Smooth muscle cell (in vitro differentiated cells): ENCODE measurements at regions not wholly inside any gene's neighbourhood (a gene's known extent, or its start where the extent isn't known, plus 50 kb on each side); places are given as distances from the start of the nearest gene placed in this dataset.

Experiments
- DNase-seq: peaks from one replicate; lab custom pipeline; 2025; ENCODE audit not compliant: unreplicated experiment; lab: John Stamatoyannopoulos, UW
- H2AFZ ChIP-seq: fragments of 200-600 bp; sonication (generic); 2 replicates; pipeline ENCODE4 v1.6.0; 2016; ENCODE audit warnings: antibody characterized with exemption, low read depth, mild to moderate bottlenecking
- H3F3A ChIP-seq: fragments of 200-600 bp; sonication (generic); 2 replicates; pipeline ENCODE4 v1.6.0; 2017; ENCODE audit warnings: antibody characterized with exemption, low read depth
- H3K27ac ChIP-seq: fragments of 200-600 bp; sonication (generic); 2 replicates; pipeline ENCODE4 v1.5.1; 2016; ENCODE audit warnings: low read depth, mild to moderate bottlenecking
- H3K27me3 ChIP-seq: fragments of 200-600 bp; sonication (generic); 2 replicates; pipeline ENCODE4 v1.6.1; 2016; ENCODE audit warnings: low read depth, mild to moderate bottlenecking
- H3K36me3 ChIP-seq: fragments of 200-600 bp; sonication (generic); 2 replicates; pipeline ENCODE4 v1.5.1; 2016; ENCODE audit warnings: low read depth
- H3K4me1 ChIP-seq: fragments of 200-600 bp; sonication (generic); 2 replicates; pipeline ENCODE4 v1.5.1; 2016; ENCODE audit warnings: low read depth
- H3K4me2 ChIP-seq: fragments of 200-600 bp; sonication (generic); 2 replicates; pipeline ENCODE4 v1.6.0; 2016; ENCODE audit warnings: mild to moderate bottlenecking
- H3K4me3 ChIP-seq: fragments of 200-600 bp; sonication (generic); 2 replicates; pipeline ENCODE4 v1.5.1; 2016; ENCODE audit warnings: mild to moderate bottlenecking
- H3K79me2 ChIP-seq: fragments of 200-600 bp; sonication (generic); 2 replicates; pipeline ENCODE4 v1.6.0; 2016; ENCODE audit warnings: low read depth, mild to moderate bottlenecking
- H3K9ac ChIP-seq: fragments of 200-600 bp; sonication (generic); 2 replicates; pipeline ENCODE4 v1.6.0; 2016; ENCODE audit warnings: low read depth
- H3K9me3 ChIP-seq: fragments of 200-600 bp; sonication (generic); replicated peaks from 2 replicates; pipeline ENCODE4 v1.5.1; 2016; ENCODE audit warnings: low read depth
- H4K20me1 ChIP-seq: fragments of 200-600 bp; sonication (generic); 2 replicates; pipeline ENCODE4 v1.6.0; 2016; ENCODE audit warnings: low read depth
- WGBS: methylation state at CpG from one replicate; pipeline ENCODE4 v1.1.7; 2016; ENCODE audit warnings: low lambda C conversion rate; 5-methylcytosine and 5-hydroxymethylcytosine counted together
- TF ChIP-seq, protein P1 (sequence below): fragments of 200-600 bp; sonication (generic); IDR thresholded peaks from 2 replicates; pipeline ENCODE4 v1.5.1; 2017; ENCODE audit warnings: borderline replicate concordance, mild to moderate bottlenecking, antibody characterized with exemption; ENCODE audit not compliant: insufficient read depth, poor library complexity, severe bottlenecking

DNA sequence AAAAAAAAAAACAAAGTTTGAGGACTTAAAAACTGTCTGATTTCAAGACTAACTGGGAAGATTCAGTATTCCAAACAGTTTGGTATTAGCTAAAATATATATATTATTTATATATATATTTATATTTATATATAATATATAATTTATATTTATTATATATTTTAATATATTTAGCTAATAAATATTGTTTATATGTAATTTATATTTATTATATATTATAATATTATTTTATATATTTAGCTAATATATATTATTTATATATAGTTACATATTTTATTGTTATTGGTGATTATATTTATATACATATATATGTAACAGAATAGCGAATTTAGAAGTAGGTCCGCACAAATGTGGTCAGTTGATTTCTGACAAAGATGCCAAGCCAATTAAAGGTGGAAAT is 480.2 kb upstream of the C1orf87 start:
- no peak for DNase-seq
- H3K27ac ChIP-seq, result no peak overlapping the region
- 89% methylated on average over 2 of the region's 2 CpGs for WGBS
- H3K4me1 ChIP-seq, result no peaks in the 10 kb centered on the region
- H3K4me2 ChIP-seq, result no peak overlapping the region
- H3K9me3 ChIP-seq, result no peaks in the 10 kb centered on the region
- no peak overlapping the region for H3K9ac ChIP-seq
- no peaks in the 10 kb centered on the region for H3K79me2 ChIP-seq
- H2AFZ ChIP-seq, result no peak overlapping the region
- no peaks in the 10 kb centered on the region for H3K36me3 ChIP-seq
- no peaks in the 10 kb centered on the region for H3F3A ChIP-seq
- H3K27me3 ChIP-seq, result no peaks in the 10 kb centered on the region
- no peak overlapping the region for H3K4me3 ChIP-seq
- no peaks in the 10 kb centered on the region for H4K20me1 ChIP-seq
- TF ChIP-seq, protein P1, sequence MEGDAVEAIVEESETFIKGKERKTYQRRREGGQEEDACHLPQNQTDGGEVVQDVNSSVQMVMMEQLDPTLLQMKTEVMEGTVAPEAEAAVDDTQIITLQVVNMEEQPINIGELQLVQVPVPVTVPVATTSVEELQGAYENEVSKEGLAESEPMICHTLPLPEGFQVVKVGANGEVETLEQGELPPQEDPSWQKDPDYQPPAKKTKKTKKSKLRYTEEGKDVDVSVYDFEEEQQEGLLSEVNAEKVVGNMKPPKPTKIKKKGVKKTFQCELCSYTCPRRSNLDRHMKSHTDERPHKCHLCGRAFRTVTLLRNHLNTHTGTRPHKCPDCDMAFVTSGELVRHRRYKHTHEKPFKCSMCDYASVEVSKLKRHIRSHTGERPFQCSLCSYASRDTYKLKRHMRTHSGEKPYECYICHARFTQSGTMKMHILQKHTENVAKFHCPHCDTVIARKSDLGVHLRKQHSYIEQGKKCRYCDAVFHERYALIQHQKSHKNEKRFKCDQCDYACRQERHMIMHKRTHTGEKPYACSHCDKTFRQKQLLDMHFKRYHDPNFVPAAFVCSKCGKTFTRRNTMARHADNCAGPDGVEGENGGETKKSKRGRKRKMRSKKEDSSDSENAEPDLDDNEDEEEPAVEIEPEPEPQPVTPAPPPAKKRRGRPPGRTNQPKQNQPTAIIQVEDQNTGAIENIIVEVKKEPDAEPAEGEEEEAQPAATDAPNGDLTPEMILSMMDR, result no peak

DNA sequence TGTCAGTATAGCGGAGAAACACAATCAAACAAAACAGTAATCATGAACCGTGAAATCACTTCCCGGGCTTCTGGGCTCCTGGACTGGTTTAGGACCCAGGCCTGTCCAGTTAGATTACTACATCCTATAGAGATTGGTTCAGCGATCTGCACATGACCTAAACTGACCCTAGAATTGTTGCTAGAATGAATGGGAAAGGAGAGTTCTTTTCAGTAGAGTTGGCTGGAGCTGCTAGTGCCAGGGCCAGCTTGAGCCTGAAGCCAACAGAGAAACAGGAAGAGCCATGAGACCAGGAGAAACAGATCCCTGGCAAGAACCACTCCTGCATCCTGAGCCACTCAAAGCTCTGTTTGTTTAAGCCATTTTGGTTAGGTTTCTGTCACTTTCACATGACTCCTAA is 474.3 kb upstream of the C1orf87 start:
- Histone ChIP-seq H3K27ac (no peak overlapping the region), H3K9me3 (no peaks in the 10 kb centered on the region), H3K36me3 (no peaks in the 10 kb centered on the region), H3F3A (no peaks in the 10 kb centered on the region), H3K27me3 (no peaks in the 10 kb centered on the region), H3K4me1 (no peaks in the 10 kb centered on the region), H2AFZ (no peak overlapping the region), H3K4me3 (no peak overlapping the region), H4K20me1 (no peaks in the 10 kb centered on the region), H3K4me2 (no peak overlapping the region), H3K9ac (no peak overlapping the region), H3K79me2 (no peaks in the 10 kb centered on the region)
- no peak for DNase-seq
- TF ChIP-seq, protein P1, result no peak
- WGBS, result 94% methylated on average over 4 of the region's 4 CpGs

DNA sequence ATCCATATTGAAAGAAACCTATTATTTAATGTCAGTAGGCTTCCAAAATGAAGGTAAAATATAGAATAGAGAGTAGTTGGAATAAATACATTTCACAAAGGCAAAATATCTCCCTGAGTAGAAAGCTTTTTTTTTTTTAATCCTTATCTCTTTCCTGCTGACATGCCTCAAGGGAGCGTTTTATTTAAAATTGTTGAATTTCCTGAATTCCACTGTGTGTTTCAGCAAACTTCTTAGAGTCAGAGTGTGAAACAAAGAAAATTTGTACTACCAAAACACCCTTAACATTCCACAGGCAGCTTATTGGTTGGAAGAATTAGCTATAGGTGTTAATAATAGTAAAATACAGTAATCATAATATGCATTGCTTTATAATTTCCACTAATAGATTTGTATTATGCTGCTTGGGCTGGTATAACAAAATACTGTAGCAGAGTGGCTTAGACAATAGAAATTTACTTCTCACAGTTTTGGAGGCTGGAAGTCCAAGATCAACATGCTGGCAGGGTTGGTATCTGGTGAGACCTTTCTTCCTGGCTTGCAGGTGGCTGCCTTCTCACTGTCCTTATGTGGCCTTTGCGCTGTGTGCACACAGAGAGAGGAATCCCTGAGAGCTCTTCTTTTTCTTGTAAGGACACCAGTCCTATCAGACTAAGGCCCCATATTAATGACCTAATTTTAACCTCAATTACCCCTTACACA is 468.4 kb upstream of the C1orf87 start:
- H3K36me3 ChIP-seq, result no peaks in the 10 kb centered on the region
- no peaks in the 10 kb centered on the region for H3K27me3 ChIP-seq
- no peak overlapping the region for H2AFZ ChIP-seq
- DNase-seq, result no peak
- no peaks in the 10 kb centered on the region for H3K4me1 ChIP-seq
- TF ChIP-seq, protein P1, result no peak
- H3K4me3 ChIP-seq, result no peak overlapping the region
- H4K20me1 ChIP-seq, result no peaks in the 10 kb centered on the region
- H3K9me3 ChIP-seq, result peaks cover 9% of the 10 kb centered on the region
- H3K27ac ChIP-seq, result no peak overlapping the region
- WGBS, result 70% methylated on average over 2 of the region's 2 CpGs
- no peaks in the 10 kb centered on the region for H3K79me2 ChIP-seq
- H3K9ac ChIP-seq, result no peak overlapping the region
- H3K4me2 ChIP-seq, result no peak overlapping the region
- H3F3A ChIP-seq, result no peaks in the 10 kb centered on the region

DNA sequence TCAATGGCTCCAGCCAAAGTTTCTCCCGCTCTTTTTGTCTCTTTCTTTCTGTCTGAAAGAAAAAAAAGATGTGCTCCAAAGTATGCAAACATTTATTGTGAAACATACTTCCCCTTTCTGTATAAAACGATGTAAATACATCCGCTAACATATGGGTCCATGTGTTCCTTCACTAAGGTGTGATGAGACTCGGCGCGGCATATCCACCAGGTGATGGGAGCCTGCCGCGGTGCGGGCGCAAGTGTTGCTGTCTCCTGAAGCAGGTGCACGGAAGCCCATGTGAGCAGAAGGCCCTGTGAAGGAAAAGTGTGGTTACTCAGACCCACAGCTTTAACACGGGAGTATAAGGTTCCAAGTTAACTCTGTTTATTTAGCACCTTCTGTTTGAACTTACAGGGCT is 466.6 kb upstream of the C1orf87 start:
- Histone ChIP-seq H4K20me1 (no peaks in the 10 kb centered on the region), H3K4me3 (no peak overlapping the region), H3K9me3 (peaks cover 9% of the 10 kb centered on the region), H3K36me3 (no peaks in the 10 kb centered on the region), H3K79me2 (no peaks in the 10 kb centered on the region), H3K4me1 (no peaks in the 10 kb centered on the region), H3F3A (no peaks in the 10 kb centered on the region), H3K27me3 (no peaks in the 10 kb centered on the region), H2AFZ (no peak overlapping the region), H3K4me2 (no peak overlapping the region), H3K9ac (no peak overlapping the region), H3K27ac (no peak overlapping the region)
- WGBS, result 87% methylated on average over 12 of the region's 12 CpGs
- TF ChIP-seq, protein P1, result no peak
- no peak for DNase-seq
